Astrocyte of the hippocampus (primary cell): ENCODE measurements at regions not wholly inside any gene's neighbourhood (a gene's known extent, or its start where the extent isn't known, plus 50 kb on each side); places are given as distances from the start of the nearest gene placed in this dataset.

Source experiments
- DNase-seq: peaks from one replicate; pipeline ENCODE4 v3.0.0; 2011; ENCODE audit warnings: low read depth, low spot score

DNA sequence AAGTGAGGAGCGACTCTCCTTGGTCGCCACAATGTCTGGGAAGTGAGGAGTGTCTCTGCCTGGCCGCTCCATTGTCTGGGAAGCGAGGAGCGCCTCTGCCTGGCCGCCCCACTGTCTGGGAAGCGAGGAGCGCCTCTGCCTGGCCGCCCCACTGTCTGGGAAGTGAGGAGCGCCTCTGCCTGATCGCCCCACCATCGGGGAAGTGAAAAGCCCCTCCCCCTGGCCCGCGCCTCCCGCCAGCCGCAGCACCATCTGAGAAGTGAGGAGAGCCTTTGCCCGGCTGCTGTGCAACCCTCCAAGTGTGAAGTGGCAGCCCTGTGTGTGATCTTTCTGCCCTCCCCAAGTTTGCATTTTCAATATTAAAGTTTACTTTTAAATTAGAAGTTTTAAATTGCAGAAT lies 95.0 kb upstream of the PPP2R5A start:
- no peak for DNase-seq

GRCh38 chr1:212192261-212192998 lies 92.8 kb upstream of the PPP2R5A start:
- no peak for DNase-seq

DNA sequence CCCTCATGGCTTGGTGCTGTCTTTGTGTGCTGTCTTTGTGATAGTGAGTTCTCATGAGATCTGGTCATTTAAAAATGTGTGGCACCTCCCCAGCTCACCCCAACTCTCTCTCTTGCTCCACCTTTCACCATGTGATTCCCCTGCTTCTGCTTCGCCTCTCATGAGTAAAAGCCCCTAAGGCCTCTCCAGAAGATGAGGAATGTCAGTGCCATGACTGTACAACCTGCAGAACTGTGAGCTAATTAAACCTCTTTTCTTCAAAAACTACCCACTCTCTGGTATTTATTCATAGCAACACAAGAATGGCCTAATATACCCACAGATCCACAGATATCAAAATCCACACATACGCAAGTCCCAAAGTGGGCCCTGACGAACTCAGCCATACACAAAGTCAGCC lies 88.9 kb upstream of the PPP2R5A start:
- DNase-seq, result no peak

DNA sequence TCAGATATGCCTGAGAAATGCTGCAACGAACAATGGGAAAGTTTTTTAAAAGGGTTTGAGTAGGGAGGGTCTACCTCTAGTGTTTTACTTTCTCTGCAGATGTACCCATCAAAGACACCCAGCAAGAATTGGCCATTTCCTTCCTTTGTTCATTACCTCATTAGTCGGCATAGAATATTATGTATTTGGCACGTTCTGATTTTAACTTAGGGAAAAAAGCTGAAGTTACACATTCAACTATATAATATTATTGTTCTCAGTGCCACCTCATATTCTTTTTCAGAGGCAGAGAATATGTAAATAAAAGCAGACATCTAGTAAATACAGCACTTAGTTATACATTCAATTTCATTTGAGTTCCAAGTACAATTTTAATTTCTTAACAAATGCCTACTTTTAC lies 83.7 kb upstream of the PPP2R5A start:
- no peak for DNase-seq

DNA sequence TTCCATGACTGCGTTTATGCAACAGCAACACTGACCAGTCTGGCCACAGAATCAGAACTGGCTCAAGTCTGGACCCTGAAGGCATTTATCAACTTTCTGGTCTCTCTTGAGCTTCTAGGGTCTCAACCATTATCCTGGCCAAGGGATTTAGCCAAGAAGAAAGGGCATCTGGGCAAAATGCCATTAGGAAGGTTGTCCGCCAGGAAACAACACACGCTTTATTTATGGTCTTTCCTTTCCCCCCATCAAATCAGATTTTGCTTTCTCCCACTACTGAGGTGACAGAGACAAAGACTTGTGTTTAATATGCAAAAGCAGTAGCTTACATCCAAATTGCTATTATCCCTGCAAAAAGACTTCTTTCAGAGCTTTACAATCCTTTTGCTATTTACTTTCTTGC lies 81.6 kb upstream of the PPP2R5A start:
- peak; percentile 32 for DNase-seq

DNA sequence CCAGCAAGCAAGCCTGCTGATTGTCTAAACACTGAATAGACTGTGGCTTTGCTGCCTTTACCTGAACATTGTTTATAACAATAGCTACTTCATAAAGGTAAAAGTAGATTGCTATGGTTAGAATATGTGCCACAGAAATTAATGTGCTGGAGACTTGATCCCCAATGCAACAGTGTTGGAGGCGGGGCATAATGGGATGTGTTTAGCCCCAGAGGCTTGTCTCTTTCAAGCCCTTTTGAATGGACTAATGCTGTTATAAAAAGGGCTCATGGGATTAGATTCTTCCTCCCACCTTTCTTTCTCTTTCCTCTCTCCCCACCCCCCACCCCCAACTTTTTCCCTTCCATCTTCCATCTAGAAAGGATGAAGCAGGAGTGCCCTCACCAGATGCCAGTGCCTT lies 80.2 kb upstream of the PPP2R5A start:
- no peak for DNase-seq

DNA sequence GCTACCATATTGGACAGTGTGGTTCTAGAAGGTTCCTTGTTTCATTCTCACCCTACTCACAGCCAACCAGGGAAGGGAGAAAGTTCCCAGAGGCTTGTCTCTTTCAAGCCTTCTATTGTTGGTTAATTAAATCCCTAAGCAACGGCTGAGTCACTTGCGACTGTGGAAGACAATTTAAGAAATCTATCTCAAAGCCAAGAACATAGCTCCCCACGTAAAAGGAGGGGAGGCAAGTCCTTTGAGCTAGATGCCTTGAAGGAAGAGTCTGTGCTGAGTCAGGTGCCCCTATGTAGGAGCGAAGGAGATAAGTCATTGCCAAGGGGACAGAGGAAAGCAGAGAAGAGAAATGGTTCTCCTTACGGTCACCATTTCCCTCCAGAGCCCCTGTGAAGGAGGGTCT lies 79.4 kb upstream of the PPP2R5A start:
- DNase-seq, result peak; percentile 55

- no peak for DNase-seq
Measured at GRCh38 chr1:212207118-212207517, 78.1 kb upstream of the PPP2R5A start.

DNA sequence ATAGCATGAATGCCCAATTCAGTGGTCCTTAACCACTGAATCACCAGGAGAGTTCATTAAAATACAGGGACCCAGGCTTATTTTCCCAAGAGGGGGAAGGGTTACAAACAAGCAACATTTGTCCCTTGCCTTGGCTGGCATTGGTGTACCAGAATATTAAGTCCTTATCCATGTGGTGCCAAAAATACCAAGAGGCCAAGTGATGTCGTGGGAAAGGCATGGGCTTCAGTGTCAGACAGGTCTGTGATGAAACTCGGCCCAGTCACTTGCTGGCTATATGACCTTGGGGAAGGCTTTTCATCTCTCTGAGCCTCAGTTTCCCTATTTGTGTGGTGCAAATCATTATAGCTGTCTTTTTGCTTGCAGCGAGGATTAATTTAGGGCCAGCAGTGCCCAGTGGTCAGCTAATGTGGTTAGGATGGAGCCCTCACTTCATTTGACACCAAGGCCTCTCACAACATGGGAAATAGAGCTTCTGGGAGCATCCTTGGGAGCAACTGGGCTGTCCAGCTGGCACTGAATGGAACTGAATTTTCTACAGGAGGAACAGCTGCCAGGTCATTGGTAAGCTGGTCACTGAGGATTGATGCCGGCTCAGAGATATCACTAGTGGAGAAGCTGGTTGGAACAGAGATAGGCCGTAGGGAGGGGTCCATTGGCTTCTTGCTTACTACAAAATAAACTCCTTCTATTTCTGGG lies 77.2 kb upstream of the PPP2R5A start:
- no peak for DNase-seq

GRCh38 chr1:212208978-212209644 lies 76.1 kb upstream of the PPP2R5A start:
- DNase-seq, result no peak

GRCh38 chr1:212211371-212211770 lies 73.8 kb upstream of the PPP2R5A start:
- no peak for DNase-seq

DNA sequence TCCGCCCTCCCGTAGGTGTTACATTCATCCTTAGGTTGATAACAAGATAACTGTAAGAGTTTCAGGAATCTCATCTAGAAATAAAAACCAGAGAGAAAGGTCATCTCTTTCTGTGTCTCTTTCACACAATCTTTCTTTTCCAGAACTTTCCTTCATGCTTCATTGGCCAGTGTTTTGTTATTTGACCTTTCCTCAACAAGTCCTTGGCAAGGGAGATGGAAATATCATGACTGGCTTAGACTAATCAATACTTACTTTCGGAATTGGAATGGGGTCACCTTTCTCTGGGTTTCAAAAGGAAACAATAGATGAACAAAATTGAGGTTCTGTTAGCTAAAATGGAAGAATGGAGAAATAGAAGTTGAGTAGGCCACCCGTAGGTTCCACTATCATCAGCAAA lies 72.9 kb upstream of the PPP2R5A start:
- DNase-seq, result no peak

GRCh38 chr1:212212906-212213305 lies 72.3 kb upstream of the PPP2R5A start:
- DNase-seq, result no peak

DNA sequence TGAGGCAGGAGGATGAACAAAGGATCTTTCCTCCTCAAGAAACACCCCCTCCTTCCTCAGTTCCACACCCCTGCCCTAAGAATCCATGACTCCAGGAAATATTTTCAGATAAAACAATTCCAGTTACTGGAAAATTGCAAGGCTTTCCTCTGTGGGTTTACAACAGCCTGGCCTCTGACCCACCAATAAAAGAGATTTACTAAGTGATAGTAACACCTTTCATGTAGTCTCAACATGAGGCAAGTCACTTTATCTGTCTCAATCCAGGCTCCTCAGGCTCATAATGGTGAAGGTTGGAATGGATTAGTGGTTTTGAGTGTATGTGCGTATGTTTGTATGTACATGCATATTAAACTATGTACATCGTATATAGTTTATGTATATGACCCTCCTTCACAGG lies 71.4 kb upstream of the PPP2R5A start:
- DNase-seq, result no peak

GRCh38 chr1:212214325-212214724 lies 70.9 kb upstream of the PPP2R5A start:
- no peak for DNase-seq

DNA sequence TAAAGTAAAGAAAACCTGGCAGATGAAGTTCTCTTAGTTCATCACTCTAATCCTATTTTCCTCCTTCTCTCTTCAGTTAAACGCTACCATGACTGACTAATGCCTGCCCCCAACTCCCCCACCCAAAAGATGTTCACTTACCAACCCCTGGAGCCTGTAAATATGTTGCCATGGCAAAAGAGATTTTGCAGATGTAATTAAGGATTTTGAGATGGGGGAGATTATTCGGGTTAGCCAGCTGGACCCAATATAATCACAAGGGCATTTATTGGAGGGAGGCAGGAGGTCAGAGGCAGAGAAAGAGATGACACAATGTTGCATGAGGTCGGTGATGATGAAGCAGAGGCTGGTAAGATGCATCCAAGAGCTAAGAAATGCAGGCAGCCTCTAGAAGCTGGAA lies 69.3 kb upstream of the PPP2R5A start:
- no peak for DNase-seq

GRCh38 chr1:212217633-212218032 lies 67.6 kb upstream of the PPP2R5A start:
- no peak for DNase-seq

DNA sequence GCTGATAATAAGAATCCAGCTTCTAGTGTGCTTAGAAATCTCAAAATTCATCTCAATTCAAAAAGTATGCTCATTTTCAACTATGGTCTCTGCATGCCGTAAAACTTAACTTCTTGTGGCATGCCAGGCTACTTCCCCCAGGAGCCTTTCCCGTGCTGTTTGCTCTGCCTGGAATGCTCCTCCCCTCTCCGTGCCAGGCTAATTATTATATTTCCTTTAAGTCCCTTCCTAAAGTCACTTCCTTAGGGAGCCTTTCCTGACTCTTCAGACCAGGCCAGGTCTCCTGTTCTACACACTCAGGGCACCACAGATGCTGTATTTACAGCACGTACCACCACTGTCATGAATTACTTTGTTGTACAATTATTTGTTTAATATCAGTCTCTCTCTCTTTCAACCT lies 67.1 kb upstream of the PPP2R5A start:
- no peak for DNase-seq

- DNase-seq, result peak; percentile 73
Measured at GRCh38 chr1:212218911-212219310, 66.3 kb upstream of the PPP2R5A start.

- DNase-seq, result peak; percentile 80
Measured at GRCh38 chr1:212219679-212220463, 65.3 kb upstream of the PPP2R5A start.

DNA sequence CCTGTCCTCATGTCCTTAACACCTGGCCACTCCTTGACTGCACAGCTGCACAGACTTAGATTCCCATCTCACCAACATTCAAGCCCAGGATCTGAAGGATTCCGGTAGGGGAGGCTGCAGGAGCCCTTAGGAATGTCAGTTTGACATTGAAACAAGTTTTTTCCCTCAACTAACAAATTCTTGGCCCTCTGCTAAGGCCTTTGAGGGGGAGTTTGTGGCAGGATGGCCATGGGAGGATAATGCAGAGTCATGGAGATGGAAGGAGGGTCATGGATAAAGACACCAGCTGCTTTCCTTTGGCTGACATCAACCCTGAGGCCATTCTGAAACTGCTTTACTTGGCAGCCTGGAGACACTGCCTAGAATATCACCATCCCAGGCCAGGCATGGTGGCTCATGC lies 63.4 kb upstream of the PPP2R5A start:
- no peak for DNase-seq

DNA sequence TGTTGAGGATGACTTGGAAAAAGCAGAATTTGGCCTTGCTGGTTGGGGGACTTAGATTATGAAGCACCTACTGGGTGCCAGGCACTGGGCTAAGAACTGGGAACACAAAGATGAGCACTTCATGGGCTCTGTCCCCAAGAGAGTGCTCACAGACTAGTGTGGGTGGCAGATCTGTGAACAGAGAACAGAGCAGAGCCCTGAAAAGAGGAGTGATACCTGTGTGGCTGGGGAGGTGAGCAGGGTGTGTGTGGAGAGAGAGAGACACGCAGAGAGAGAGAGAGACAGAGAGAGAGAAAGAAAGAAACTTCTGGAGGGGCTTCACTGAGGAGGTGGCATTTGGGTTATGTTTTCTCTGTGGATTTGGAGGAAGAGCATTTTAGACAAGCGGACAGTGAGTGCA lies 61.1 kb upstream of the PPP2R5A start:
- DNase-seq, result no peak
